Psoas muscle (tissue), 7 donors: ENCODE measurements at regions not wholly inside any gene's neighbourhood (a gene's known extent, or its start where the extent isn't known, plus 50 kb on each side); places are given as distances from the start of the nearest gene placed in this dataset.
"Not testable (repeated sequence)": the region's sequence is repeated elsewhere in the genome, so short reads cannot be mapped to it uniquely, and the experiment has no call there.

Experiments
- ATAC-seq, 4 donors: fragments of 200-7000 bp; cut with Tn5 transposase; one replicate each; pipeline ENCODE4 v1.9.1; 2020; ENCODE audit warnings: moderate library complexity in 3 of 4, mild to moderate bottlenecking in 2 of 4
- DNase-seq, 2 donors: peaks; one replicate each; pipeline ENCODE4 v3.0.0-alpha.2; 2020
- H3K27ac ChIP-seq: fragments of 200-600 bp; one replicate; pipeline ENCODE4 v1.8.0; 2022
- H3K27me3 ChIP-seq, 3 donors: fragments of 200-600 bp in 1 of 3; one replicate each; pipeline versions ENCODE4 v1.6.1 to v1.8.0; 2013 to 2022; ENCODE audit warnings: low read length in 2 of 3, mild to moderate bottlenecking in 2 of 3, moderate library complexity in 1 of 3; ENCODE audit not compliant: insufficient read depth in 3 of 3
- H3K36me3 ChIP-seq, 2 donors: fragments of 200-600 bp in 1 of 2; one replicate each; pipeline versions ENCODE4 v1.6.1 to v1.8.0; 2013 to 2022; ENCODE audit warnings: low read depth in 1 of 2, mild to moderate bottlenecking in 1 of 2, moderate library complexity in 1 of 2; ENCODE audit not compliant: insufficient read depth in 1 of 2
- H3K4me1 ChIP-seq: fragments of 200-600 bp; one replicate; pipeline ENCODE4 v1.8.0; 2022
- H3K4me3 ChIP-seq: fragments of 200-600 bp; one replicate; pipeline ENCODE4 v1.8.0; 2022; ENCODE audit warnings: mild to moderate bottlenecking
- H3K9me3 ChIP-seq: fragments of 200-600 bp; one replicate; pipeline ENCODE4 v1.8.0; 2022
- WGBS, 3 donors: extraction: QIAGEN DNeasy Blood & Tissue Kit; methylation state at CpG; one replicate each; pipeline versions ENCODE4 v1.1.6 to v1.1.7; 2013; 5-methylcytosine and 5-hydroxymethylcytosine counted together
- intact Hi-C, 2 donors: fragments of 100-400 bp; cut with DNase I; formaldehyde crosslinking; loops; one replicate each; pipeline versions ENCODE4 v1.11.0 to v1.14.2; 2022
- donor health status: healthy with polysubstance abuse.
- donor health status: DM: no; HTN: no; CAD: no; lungs with moderate emphysema.
- donor health status: Bipolar disorder and iron deficiency.
- donor health status: healthy.
- donor health status: DM: yes; HTN: yes; CAD: no.
- donor health status: DM: no; HTN: no; CAD: no.
- donor health status: DM: yes; HTN: yes; CAD: no.

DNA sequence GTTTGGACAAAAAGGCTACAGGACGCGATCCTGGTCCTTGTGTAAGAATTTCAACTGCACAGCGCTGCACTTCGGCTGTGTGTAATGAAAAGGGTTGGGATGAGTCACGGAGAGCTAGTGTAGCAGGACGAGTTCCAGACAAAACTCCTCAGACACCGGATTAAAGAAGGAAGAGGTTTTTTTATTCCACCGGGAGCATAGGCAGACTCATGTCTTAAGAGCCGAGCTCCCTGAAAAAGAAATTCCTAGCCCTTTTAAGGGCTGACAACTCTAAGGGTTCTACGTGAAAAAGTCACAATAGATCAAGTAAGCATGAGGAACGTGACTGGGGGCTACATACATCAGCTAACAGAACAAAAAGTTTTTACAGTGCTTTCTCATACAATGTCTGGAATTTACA lies 54.8 kb upstream of the FAM90A1 start:
- H3K27ac ChIP-seq, H3K27me3 ChIP-seq, ATAC-seq, intact Hi-C loops, H3K9me3 ChIP-seq, H3K36me3 ChIP-seq, H3K4me1 ChIP-seq, H3K4me3 ChIP-seq, DNase-seq: not testable (repeated sequence)
- 67 to 71% (median 68%) methylated on average over 7 to 10 of the region's 11 CpGs for WGBS, 3 donors

DNA sequence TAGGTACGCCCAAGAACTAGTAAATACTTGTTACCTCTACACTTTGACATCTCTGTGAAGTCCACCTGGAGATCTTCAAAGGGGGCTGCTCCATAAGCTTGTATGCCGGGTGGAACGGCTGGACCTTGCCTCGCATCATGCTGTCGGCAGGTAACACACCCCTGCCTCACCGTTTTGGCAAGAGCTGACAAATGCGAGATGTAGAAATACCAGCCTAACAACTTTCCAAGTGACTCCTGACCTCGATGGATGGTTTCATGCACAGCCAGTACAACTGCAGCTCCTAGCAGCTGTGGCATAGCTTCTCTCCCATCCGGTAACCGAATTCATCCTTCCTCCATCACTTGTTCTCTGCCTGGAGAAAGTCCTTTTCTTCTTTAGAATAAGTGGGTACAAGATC lies 58.3 kb upstream of the FAM90A1 start:
- WGBS, 3 donors, result 90 to 92% (median 91%) methylated on average over 9 to 10 of the region's 10 CpGs
- H3K4me1 ChIP-seq, H3K4me3 ChIP-seq, H3K27ac ChIP-seq, H3K27me3 ChIP-seq, ATAC-seq, H3K9me3 ChIP-seq, intact Hi-C loops, H3K36me3 ChIP-seq, DNase-seq: not testable (repeated sequence)

DNA sequence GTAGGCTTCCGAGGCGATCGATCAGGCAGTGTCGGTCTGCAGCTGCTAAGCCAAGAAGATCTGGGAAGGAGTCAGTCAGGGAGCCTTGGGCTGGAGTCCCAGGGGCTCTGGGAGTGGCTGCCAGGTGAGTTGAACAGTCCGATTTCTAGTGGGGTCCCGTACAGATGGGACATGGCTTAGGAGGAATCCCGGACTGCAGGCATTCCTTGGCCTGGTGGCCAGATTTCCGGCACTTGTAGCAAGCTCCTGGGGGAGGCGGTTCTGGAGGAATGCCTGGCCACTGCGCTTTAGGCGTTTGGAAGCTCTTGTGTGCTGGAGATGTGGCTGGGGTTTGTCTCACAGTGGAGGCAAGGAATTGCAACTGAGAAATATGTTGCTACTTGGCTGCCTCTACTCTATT lies 64.3 kb upstream of the FAM90A1 start:
- intact Hi-C loops, H3K9me3 ChIP-seq, H3K27me3 ChIP-seq, DNase-seq, H3K27ac ChIP-seq, ATAC-seq, H3K36me3 ChIP-seq, H3K4me3 ChIP-seq, H3K4me1 ChIP-seq: not testable (repeated sequence)
- 73 to 83% (median 73%) methylated on average over 10 to 11 of the region's 11 CpGs for WGBS, 3 donors

DNA sequence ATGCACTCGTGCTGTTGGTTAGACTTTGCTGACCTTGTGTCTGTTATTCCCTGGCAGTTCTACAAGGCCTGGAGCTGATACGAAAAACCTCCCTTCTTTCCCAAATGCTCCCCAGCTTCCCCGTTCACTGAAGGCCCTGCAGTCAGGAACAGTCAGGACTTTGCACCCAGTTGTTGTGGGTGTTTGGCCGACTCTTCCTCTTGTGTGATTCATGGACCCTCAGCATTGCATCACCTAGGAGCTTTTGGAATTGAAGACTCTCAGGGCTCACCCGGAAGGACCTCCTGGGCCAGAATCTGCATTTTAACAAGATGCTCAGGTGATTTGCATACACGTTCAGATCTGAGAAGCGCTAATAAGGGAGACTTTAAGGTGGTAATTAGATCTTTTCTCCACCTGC lies 67.2 kb upstream of the FAM90A1 start:
- intact Hi-C loops, H3K36me3 ChIP-seq, H3K9me3 ChIP-seq, ATAC-seq, H3K27ac ChIP-seq, H3K27me3 ChIP-seq, H3K4me1 ChIP-seq, H3K4me3 ChIP-seq, DNase-seq: not testable (repeated sequence)
- WGBS, 3 donors, result 74 to 83% (median 77%) methylated on average over 6 of the region's 7 CpGs

DNA sequence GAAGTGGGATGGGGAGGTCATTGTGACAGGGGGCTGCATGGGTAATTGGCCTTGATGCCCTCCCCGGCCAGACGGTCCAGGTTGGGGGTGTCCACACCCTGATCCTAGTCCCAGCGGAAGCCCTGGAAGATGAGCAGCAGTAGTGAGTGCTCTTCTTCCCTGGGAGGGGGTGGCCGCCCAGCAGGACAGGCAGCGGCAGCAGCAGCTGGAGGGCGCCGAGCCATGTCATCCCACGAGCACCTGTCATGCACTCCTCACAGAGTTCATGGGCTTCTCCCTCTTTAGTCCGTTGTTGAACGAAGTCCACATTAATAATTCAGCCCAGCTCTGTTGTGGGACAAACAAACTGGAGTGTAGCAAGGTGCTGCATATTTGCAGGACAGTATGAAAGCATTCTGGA lies 81.2 kb upstream of the FAM90A1 start:
- H3K4me1 ChIP-seq, intact Hi-C loops, H3K36me3 ChIP-seq, ATAC-seq, H3K27me3 ChIP-seq, DNase-seq, H3K27ac ChIP-seq, H3K9me3 ChIP-seq, H3K4me3 ChIP-seq: not testable (repeated sequence)
- 19 to 27% (median 20%) methylated on average over 7 to 10 of the region's 10 CpGs for WGBS, 3 donors

GRCh38 chr12:8315997-8316396 lies 88.6 kb upstream of the FAM90A1 start:
- WGBS, 3 donors, result 84 to 91% (median 90%) methylated on average over 4 of the region's 4 CpGs
- intact Hi-C loops, ATAC-seq, H3K4me3 ChIP-seq, H3K27ac ChIP-seq, H3K36me3 ChIP-seq, H3K4me1 ChIP-seq, H3K9me3 ChIP-seq, DNase-seq, H3K27me3 ChIP-seq: not testable (repeated sequence)

GRCh38 chr12:8317675-8318074 lies 90.3 kb upstream of the FAM90A1 start:
- H3K4me1 ChIP-seq, H3K4me3 ChIP-seq, H3K36me3 ChIP-seq, ATAC-seq, H3K27me3 ChIP-seq, intact Hi-C loops, DNase-seq, H3K27ac ChIP-seq, H3K9me3 ChIP-seq: not testable (repeated sequence)
- WGBS, 3 donors, result 80 to 83% (median 81%) methylated on average over 5 of the region's 5 CpGs

GRCh38 chr12:8320251-8320730 lies 92.9 kb upstream of the FAM90A1 start:
- H3K27me3 ChIP-seq, H3K4me3 ChIP-seq, H3K9me3 ChIP-seq, H3K4me1 ChIP-seq, intact Hi-C loops, ATAC-seq, H3K27ac ChIP-seq, H3K36me3 ChIP-seq, DNase-seq: not testable (repeated sequence)
- WGBS, 3 donors, result 9 to 19% (median 11%) methylated on average over 11 of the region's 11 CpGs

DNA sequence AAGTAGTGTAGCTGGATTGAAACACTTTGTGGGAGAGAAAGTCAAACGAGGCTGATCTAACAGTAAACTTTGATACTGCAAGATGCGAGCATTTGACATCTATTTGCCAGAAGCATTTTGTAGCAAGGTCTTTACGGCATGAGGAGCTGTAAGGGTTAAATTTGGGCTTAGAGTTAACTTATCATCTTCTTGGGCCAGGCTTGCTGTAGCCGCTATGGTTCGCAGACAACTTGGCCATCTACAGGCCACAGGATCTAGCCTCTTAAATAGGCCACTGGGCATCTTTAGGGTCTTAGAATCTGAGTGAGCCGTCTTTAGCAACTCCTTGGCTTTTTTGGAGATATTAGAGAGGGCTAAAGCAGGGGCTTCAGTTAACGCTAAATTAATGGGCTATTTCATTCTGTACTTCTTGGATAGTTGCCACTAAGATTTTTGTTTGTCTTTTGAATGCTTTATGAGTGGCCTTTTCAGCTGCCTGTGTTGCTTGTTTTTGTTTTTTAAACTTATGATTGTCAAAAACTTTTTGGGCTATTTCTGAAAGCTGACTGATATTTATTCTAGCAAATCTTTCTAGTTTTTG lies 93.5 kb upstream of the FAM90A1 start:
- H3K27me3 ChIP-seq, ATAC-seq, H3K9me3 ChIP-seq, intact Hi-C loops, DNase-seq, H3K36me3 ChIP-seq, H3K4me3 ChIP-seq, H3K4me1 ChIP-seq, H3K27ac ChIP-seq: not testable (repeated sequence)
- 20 to 31% (median 24%) methylated on average over 7 of the region's 7 CpGs for WGBS, 3 donors

GRCh38 chr12:8325145-8325839 lies 97.9 kb upstream of the FAM90A1 start:
- H3K4me3 ChIP-seq, ATAC-seq, H3K27ac ChIP-seq, H3K36me3 ChIP-seq, H3K27me3 ChIP-seq, H3K9me3 ChIP-seq, intact Hi-C loops, H3K4me1 ChIP-seq, DNase-seq: not testable (repeated sequence)
- 81 to 86% (median 84%) methylated on average over 3 of the region's 4 CpGs for WGBS, 3 donors

DNA sequence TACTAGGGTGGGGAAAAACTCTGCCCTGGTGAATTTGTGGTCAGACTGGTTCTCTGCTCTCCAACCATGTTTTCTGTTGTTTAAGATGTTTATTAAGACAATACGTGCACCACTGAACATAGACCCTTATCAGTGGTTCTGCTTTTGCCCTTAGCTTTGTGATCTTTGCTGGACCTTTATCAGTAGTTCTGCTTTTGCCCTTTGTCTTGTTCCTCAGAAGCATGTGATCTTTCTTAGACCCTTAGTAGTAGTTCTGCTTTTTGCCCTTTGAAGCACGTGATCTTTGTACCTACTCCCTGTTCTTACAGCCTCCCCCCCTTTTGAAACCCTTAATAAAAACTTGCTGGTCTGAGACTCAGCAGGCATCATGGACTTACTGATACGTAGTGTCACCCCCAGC lies 101.4 kb upstream of the FAM90A1 start:
- H3K36me3 ChIP-seq, H3K4me1 ChIP-seq, H3K27ac ChIP-seq, intact Hi-C loops, ATAC-seq, DNase-seq, H3K4me3 ChIP-seq, H3K27me3 ChIP-seq, H3K9me3 ChIP-seq: not testable (repeated sequence)
- 80 to 89% (median 86%) methylated on average over 3 of the region's 3 CpGs for WGBS, 3 donors
